T-helper 9 cell (primary cell): ENCODE measurements at regions not wholly inside any gene's neighbourhood (a gene's known extent, or its start where the extent isn't known, plus 50 kb on each side); places are given as distances from the start of the nearest gene placed in this dataset.
"Not testable (repeated sequence)": the region's sequence is repeated elsewhere in the genome, so short reads cannot be mapped to it uniquely, and the experiment has no call there.

ENCODE experiments used
- DNase-seq: peaks from one replicate; pipeline ENCODE4 v3.0.0-alpha.2; 2020

GRCh38 chr12:92059960-92060359 lies 85.7 kb downstream of the BTG1 start:
- no peak for DNase-seq

GRCh38 chr12:92058664-92059063 lies 87.0 kb downstream of the BTG1 start:
- DNase-seq = no peak

GRCh38 chr12:92056756-92057155 lies 88.9 kb downstream of the BTG1 start:
- not testable (repeated sequence) for DNase-seq

DNA sequence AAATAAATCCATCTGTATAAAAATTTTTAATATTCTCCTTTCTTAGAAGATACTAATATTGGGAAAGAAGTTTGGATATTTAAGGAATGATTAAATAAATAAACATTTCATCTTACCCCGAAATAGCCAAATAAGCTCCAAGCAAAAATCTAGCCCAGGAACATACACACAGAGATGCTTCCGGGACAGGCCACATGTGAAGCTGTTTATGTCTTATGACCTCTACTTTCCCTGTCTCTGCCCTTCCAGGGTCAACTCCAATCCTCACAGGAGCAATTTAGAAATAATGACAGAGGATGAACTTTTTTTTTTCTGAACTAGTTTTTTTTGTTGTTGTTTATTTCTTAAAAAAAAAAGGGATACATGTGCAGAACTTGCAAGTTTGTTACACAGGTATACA lies 89.4 kb downstream of the BTG1 start:
- DNase-seq = no peak

- peak; percentile 29 for DNase-seq
Observed at GRCh38 chr12:92055877-92056276, 89.8 kb downstream of the BTG1 start.

- DNase-seq = no peak
Observed at GRCh38 chr12:92051441-92051840, 94.2 kb downstream of the BTG1 start.

GRCh38 chr12:92049403-92049802 lies 96.2 kb downstream of the BTG1 start:
- DNase-seq = no peak

DNA sequence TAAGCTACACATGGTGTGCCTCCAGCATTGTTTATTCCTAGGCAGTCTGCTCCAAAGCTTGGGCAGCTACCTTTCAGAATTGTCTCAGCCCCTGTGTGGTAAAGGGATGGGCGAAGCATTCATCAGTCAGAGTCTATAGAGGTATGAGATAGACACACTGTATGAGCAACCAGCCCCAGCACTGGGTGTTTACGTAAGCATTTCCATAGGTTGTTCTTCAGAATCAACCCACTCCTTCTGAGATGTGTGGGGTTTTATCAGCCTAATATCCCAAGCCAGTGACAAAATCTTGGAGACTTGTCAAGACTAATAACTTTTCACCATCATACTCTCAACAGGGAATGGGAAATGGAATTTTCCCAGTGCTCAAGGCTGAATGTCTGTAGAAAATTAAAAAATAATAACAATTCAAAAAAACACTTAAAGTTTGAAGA lies 98.2 kb downstream of the BTG1 start:
- no peak for DNase-seq

GRCh38 chr12:92046557-92047392 lies 98.9 kb downstream of the BTG1 start:
- DNase-seq = no peak

- DNase-seq = no peak
Observed at GRCh38 chr12:92045852-92046251, 99.8 kb downstream of the BTG1 start.

DNA sequence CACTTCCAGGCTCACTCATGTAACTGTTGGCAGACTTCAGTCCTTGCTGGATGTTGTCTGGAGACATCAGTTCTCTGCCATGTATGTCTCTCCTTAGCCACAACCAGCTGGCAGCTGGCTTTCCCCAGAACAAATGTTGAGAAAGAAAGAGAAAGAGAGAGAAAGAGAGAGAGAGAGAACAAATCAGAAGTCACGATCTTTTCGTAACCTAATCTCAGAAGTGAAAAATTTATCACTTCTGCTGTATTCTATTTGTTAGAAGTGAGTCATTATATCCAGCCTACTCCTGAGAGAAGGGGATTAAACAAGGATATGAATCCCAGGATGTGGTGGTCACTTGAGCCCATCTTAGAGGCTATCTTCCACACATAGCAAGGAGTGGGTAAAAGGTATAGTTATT lies 101.2 kb downstream of the BTG1 start:
- no peak for DNase-seq

DNA sequence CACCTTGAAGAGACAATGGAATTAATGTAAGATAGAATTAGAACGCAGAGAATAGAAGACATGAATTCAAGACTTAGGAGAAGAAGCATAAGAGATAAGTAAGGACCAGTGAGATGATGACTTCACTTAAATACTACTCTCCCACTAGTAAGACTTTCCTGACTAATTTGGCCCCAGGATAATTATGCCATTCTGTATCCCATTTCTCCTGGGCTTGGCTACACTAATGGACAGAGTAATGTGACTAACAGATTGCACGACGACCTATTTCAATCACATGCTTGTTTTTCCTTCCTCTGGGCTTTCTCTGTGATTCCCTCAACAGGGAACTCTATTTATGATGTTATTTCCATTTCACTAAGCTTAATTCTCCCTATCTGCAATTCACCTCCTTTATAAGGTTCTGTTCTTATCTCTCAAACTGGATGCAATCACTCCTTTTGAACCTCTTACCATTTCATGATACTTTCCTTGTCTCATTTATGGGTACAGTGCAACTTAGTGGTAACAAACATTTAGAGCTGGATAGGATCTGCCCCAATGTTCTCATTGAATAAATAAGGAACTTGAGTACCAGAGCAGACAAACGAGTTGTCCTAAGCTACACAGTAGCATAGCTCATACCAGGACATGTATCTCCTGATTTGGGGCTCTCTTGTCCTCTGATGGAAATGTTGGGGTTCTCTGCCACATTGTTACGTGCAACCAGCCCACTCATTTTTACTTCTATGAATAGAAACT lies 102.7 kb downstream of the BTG1 start:
- no peak for DNase-seq

GRCh38 chr12:92041742-92042141 lies 103.9 kb downstream of the BTG1 start:
- DNase-seq = no peak

GRCh38 chr12:92039046-92039445 lies 106.6 kb downstream of the BTG1 start:
- no peak for DNase-seq

- no peak for DNase-seq
Observed at GRCh38 chr12:92038476-92038875, 107.2 kb downstream of the BTG1 start.

GRCh38 chr12:92036771-92037453 lies 108.7 kb downstream of the BTG1 start:
- no peak for DNase-seq

DNA sequence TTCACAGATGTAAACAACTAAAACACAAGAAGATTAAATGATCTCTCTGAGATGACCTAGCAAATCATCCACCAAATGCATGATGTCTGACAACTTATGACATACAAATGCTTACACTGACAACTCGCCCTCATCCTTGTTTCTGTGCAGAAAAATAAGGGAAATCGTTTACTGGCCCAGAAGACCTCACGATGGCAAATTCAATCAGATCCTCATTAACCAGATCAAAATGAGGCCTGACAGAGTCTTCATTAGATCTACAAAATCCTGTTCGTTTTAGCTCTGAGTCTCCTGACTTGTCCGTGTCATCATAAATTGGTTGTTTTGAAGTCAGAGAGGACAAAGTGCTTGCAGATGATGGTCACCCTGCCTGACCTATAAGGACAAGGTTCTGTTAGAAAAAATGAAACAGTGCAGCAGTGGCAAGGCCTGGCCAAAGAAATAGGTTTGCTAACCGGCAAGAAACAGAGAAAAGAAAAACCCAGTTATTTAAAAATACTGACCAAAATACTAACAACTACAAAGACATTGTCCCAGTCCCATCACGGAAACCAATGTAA lies 109.5 kb downstream of the BTG1 start:
- DNase-seq = no peak

DNA sequence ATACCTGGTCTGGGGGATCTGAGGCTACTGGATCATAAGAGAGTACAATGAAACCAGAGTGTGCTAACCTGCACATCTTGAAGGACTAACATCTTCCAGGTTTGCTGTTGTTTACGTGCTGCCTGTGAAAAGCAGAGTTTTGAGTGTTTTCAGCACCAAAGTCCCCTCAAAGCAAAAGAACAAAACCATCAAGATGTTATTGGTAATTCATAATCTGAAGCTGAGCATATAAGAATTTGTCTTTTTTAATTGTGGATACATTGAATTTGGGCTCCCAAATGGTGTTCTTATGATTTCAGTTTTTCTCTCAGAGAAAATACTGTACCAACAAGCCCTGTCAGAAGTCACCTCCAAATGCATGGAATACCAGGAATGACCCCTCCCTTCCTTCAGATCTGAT lies 110.2 kb downstream of the BTG1 start:
- DNase-seq = no peak

GRCh38 chr12:92034858-92035401 lies 110.7 kb downstream of the BTG1 start:
- peak; percentile 16 for DNase-seq

DNA sequence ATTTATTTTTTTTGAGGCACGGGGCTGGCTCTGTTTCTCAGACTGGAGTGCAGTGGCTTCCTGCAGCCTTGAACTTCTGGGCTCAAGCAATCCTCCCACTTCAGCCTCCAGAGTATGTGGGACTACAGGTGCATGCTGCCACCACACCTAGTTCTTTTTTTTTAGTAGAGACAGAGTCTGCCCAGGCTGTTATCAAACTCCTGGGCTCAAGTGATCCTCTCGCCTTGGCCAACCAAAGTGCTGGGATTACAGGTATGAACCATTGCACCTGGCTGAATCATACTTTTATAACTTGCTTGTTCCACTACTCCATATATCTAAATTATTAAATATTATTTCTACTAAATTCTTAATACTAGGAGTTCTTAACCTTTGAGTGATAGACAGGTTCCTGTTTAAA lies 111.6 kb downstream of the BTG1 start:
- no peak for DNase-seq

- no peak for DNase-seq
Observed at GRCh38 chr12:92032965-92033364, 112.7 kb downstream of the BTG1 start.

- no peak for DNase-seq
Observed at GRCh38 chr12:92032101-92032500, 113.5 kb downstream of the BTG1 start.

GRCh38 chr12:92030618-92031017 lies 115.0 kb downstream of the BTG1 start:
- peak; percentile 35 for DNase-seq
